ENCODE measurements at regions not wholly inside any gene's neighbourhood (a gene's known extent, or its start where the extent isn't known, plus 50 kb on each side); places are given as distances from the start of the nearest gene placed in this dataset.

DNA sequence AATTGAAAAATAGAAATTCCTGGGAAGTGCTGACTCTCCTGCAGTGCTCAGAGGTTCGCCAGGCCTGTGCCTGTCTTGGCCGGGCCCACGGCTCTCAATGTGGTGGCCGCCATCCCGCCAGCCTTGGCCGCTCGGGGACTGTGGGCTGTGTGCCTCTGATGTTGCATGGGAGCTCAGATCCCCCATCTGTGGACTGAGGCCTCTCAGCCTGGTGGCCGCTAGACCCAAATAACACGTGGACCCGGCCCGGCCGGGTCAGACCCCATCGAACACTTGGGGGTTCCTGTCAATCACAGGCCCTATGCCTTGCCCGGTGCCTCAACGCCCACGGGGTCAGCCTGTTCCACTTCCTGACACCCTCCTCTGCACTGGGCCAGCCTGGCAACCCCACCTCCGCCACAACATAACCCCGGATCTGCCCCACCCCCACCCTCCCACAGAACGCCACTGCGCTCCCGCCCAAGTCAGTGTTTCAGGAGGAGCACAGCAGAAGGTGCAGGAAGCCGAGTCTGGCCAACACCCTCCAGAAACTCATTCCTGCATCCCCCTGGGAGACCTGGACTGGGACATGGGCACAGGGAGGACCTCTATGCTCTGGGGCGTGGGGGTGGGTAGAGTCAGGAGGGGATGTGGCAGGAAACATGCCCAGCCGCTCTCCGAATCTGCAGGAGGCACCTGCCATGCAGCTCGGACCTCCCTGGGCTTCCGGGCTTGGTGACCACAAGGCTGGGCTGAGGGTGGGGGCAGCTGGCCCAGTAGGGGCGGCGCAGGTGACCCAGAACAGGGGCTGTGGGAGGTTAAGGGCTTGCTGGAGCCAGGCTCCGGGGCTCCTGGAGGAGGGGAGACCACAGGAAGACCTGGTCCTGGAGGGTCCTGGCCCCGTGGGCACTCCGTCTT, 98.7 kb upstream of the BHLHE23 start:
- Histone ChIP-seq H3K9ac (replicated peaks; ENCODE audit: extremely low read depth, insufficient read depth, low read length) (no peak overlapping the region), H3K4me1 (ENCODE audit: control insufficient read depth, extremely low read depth, insufficient read depth, low read length) (peaks cover 4% of the 10 kb centered on the region), H3K27me3 (ENCODE audit: control insufficient read depth in 2 of 2, insufficient read depth in 2 of 2, low read length in 2 of 2) (no peaks in the 10 kb centered on the region), H3K79me2 (ENCODE audit: control insufficient read depth, insufficient read depth, low read length) (no peaks in the 10 kb centered on the region), H2AFZ (ENCODE audit: low read depth, low read length) (no peak overlapping the region), H4K20me1 (replicated peaks; ENCODE audit: control insufficient read depth, extremely low read depth, insufficient read depth, low read length) (no peaks in the 10 kb centered on the region), H3K27ac (ENCODE audit: insufficient read depth, low read depth, low read length) (no peak overlapping the region), H3K36me3 (ENCODE audit: control insufficient read depth in 2 of 2, extremely low read depth in 1 of 2, insufficient read depth in 2 of 2, low read length in 2 of 2) (no peaks in the 10 kb centered on the region), H3K9me3 (replicated peaks; ENCODE audit: control insufficient read depth, insufficient read depth, low read length) (no peaks in the 10 kb centered on the region), H3K4me2 (ENCODE audit: insufficient read depth, low read length) (no peak overlapping the region), H3K9me1 (replicated peaks; ENCODE audit: control insufficient read depth, extremely low read depth, insufficient read depth, low read length) (no peaks in the 10 kb centered on the region), H3K4me3 (replicated peaks in 1 of 3; ENCODE audit: insufficient read depth in 1 of 3, low read depth in 1 of 3, low read length in 3 of 3) (no peak overlapping the region)
- DNase-seq (ENCODE audit: low read depth, low spot score) = no peak
- POLR2A ChIA-PET = no interaction called here
- BruUV-seq (replicated peaks) = no TSS peak
- TF ChIP-seq FOS (IDR thresholded peaks at IDR 0.05; ENCODE audit: borderline replicate concordance, insufficient read depth, low read length) (no peak), EZH2 (IDR thresholded peaks at IDR 0.05; ENCODE audit: borderline replicate concordance, low read depth, low read length, severe bottlenecking) (no peak), JUN (IDR thresholded peaks at IDR 0.05; ENCODE audit: borderline replicate concordance, insufficient read depth, insufficient read length, low read depth) (no peak), POLR2A (IDR thresholded peaks at IDR 0.05; ENCODE audit: low read depth, low read length) (no peak), GATA2 (IDR thresholded peaks at IDR 0.05; ENCODE audit: insufficient read depth, insufficient read length, low read depth, low read length) (no peak)
- TF ChIP-seq, protein P1, sequence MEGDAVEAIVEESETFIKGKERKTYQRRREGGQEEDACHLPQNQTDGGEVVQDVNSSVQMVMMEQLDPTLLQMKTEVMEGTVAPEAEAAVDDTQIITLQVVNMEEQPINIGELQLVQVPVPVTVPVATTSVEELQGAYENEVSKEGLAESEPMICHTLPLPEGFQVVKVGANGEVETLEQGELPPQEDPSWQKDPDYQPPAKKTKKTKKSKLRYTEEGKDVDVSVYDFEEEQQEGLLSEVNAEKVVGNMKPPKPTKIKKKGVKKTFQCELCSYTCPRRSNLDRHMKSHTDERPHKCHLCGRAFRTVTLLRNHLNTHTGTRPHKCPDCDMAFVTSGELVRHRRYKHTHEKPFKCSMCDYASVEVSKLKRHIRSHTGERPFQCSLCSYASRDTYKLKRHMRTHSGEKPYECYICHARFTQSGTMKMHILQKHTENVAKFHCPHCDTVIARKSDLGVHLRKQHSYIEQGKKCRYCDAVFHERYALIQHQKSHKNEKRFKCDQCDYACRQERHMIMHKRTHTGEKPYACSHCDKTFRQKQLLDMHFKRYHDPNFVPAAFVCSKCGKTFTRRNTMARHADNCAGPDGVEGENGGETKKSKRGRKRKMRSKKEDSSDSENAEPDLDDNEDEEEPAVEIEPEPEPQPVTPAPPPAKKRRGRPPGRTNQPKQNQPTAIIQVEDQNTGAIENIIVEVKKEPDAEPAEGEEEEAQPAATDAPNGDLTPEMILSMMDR (IDR thresholded peaks at IDR 0.05; ENCODE audit: extremely low read depth in 1 of 2, insufficient read depth in 1 of 2, low read depth in 1 of 2, low read length in 2 of 2) = no peak
- TF ChIP-seq, protein P2, sequence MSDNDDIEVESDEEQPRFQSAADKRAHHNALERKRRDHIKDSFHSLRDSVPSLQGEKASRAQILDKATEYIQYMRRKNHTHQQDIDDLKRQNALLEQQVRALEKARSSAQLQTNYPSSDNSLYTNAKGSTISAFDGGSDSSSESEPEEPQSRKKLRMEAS (IDR thresholded peaks at IDR 0.05; ENCODE audit: insufficient read depth, insufficient read length) = no peak
- FAIRE-seq = no peak
- CTCF ChIA-PET = no interaction called here
- dilution Hi-C loops (cut with MboI; ENCODE audit: extremely low pct_ligation_motif_present, low sequenced_read_pairs) = no loop called here
- intact Hi-C loops (cut with micrococcal nuclease) = no loop called here
